GM23338 (cell line): ENCODE measurements at regions not wholly inside any gene's neighbourhood (a gene's known extent, or its start where the extent isn't known, plus 50 kb on each side); places are given as distances from the start of the nearest gene placed in this dataset.

Experiments
- ATAC-seq: fragments of 200-7000 bp; cut with Tn5 transposase; 3 replicates; pipeline ENCODE4 v1.9.1; 2020
- DNase-seq: peaks from one replicate; pipeline ENCODE4 v3.0.0-alpha.2; 2015; ENCODE audit warnings: low spot score
- H2AFZ ChIP-seq: fragments of 200-600 bp; sonication (generic); 2 replicates; pipeline ENCODE4 v1.8.0; 2016; ENCODE audit warnings: antibody characterized with exemption, mild to moderate bottlenecking, moderate library complexity
- H3F3A ChIP-seq: fragments of 200-600 bp; sonication (generic); replicated peaks from 2 replicates; pipeline ENCODE4 v1.8.0; 2017; ENCODE audit warnings: antibody characterized with exemption, mixed run types, low read depth
- H3K27ac ChIP-seq: fragments of 200-600 bp; sonication (generic); 2 replicates; pipeline ENCODE4 v1.6.1; 2016; ENCODE audit warnings: low read depth
- H3K27me3 ChIP-seq: fragments of 200-600 bp; sonication (generic); 2 replicates; pipeline ENCODE4 v1.8.0; 2016; ENCODE audit warnings: mild to moderate bottlenecking, mixed run types, moderate library complexity; ENCODE audit not compliant: insufficient read depth
- H3K36me3 ChIP-seq: fragments of 200-600 bp; sonication (generic); 2 replicates; pipeline ENCODE4 v1.8.0; 2016; ENCODE audit warnings: mild to moderate bottlenecking; ENCODE audit not compliant: insufficient read depth
- H3K4me1 ChIP-seq: fragments of 200-600 bp; sonication (generic); 2 replicates; pipeline ENCODE4 v1.8.0; 2016; ENCODE audit warnings: mild to moderate bottlenecking, moderate library complexity; ENCODE audit not compliant: insufficient read depth
- H3K4me2 ChIP-seq: fragments of 200-600 bp; sonication (generic); 2 replicates; pipeline ENCODE4 v1.7.1; 2017; ENCODE audit warnings: mixed run types
- H3K4me3 ChIP-seq: fragments of 200-600 bp; sonication (generic); 2 replicates; pipeline ENCODE4 v1.6.1; 2016; ENCODE audit warnings: mixed run types
- H3K79me2 ChIP-seq: fragments of 200-600 bp; sonication (generic); replicated peaks from 2 replicates; pipeline ENCODE4 v1.8.0; 2017; ENCODE audit warnings: mild to moderate bottlenecking; ENCODE audit not compliant: insufficient read depth
- H3K9me2 ChIP-seq: fragments of 200-600 bp; sonication (generic); 2 replicates; pipeline ENCODE4 v1.8.0; 2017; ENCODE audit not compliant: insufficient read depth
- H4K20me1 ChIP-seq: fragments of 200-600 bp; sonication (generic); replicated peaks from 2 replicates; pipeline ENCODE4 v1.8.0; 2017; ENCODE audit warnings: mild to moderate bottlenecking; ENCODE audit not compliant: insufficient read depth
- H3K27ac Mint-ChIP-seq: 2 replicates; pipeline ENCODE4 v1.8.0; 2020; ENCODE audit warnings: inconsistent platforms, mild to moderate bottlenecking, moderate library complexity, mixed read lengths
- H3K27me3 Mint-ChIP-seq: 3 replicates; pipeline ENCODE4 v1.8.0; 2022; ENCODE audit warnings: low read depth, mild to moderate bottlenecking, moderate library complexity, mixed read lengths, inconsistent platforms; ENCODE audit not compliant: insufficient read depth, poor library complexity
- H3K36me3 Mint-ChIP-seq: 3 replicates; pipeline ENCODE4 v1.8.0; 2021; ENCODE audit warnings: low read depth, mild to moderate bottlenecking, inconsistent platforms, moderate library complexity, mixed read lengths
- H3K4me1 Mint-ChIP-seq: 3 replicates; pipeline ENCODE4 v1.8.0; 2020; ENCODE audit warnings: mild to moderate bottlenecking, inconsistent platforms, mixed read lengths
- H3K4me3 Mint-ChIP-seq: 3 replicates; pipeline ENCODE4 v1.8.0; 2021; ENCODE audit warnings: moderate library complexity, mild to moderate bottlenecking, inconsistent platforms, mixed read lengths
- H3K9me3 Mint-ChIP-seq: 3 replicates; pipeline ENCODE4 v1.8.0; 2020; ENCODE audit warnings: moderate library complexity, mild to moderate bottlenecking, inconsistent platforms, mixed read lengths
- CREB1 ChIP-seq: fragments of 250-450 bp; sonication (Bioruptor Pico); IDR thresholded peaks from 2 replicates; pipeline ENCODE4 v1.5.0; 2020; ENCODE audit warnings: low read depth, mild to moderate bottlenecking, moderate library complexity
- CTCF ChIP-seq, 2 experiments: fragments of 200-600 bp in 1 of 2; sonication (generic) in 1 of 2; conservative IDR thresholded peaks; 2 replicates each; pipeline versions ENCODE4 v1.5.1 to v1.6.1; 2016 to 2017; ENCODE audit warnings: antibody characterized with exemption in 2 of 2, low read depth in 2 of 2, mild to moderate bottlenecking in 2 of 2, moderate library complexity in 1 of 2
- EZH2 ChIP-seq: fragments of 200-600 bp; sonication (generic); IDR thresholded peaks from one replicate; pipeline ENCODE4 v1.8.0; 2017; ENCODE audit warnings: antibody characterized with exemption, mild to moderate bottlenecking, low read depth; ENCODE audit not compliant: unreplicated experiment
- STAT1 ChIP-seq: IDR thresholded peaks from one replicate; pipeline ENCODE4 v1.6.1; 2016; ENCODE audit warnings: antibody characterized with exemption; ENCODE audit not compliant: unreplicated experiment
- ZNF114 ChIP-seq: fragments of 250-450 bp; sonication (Bioruptor Pico); IDR thresholded peaks from 2 replicates; pipeline ENCODE4 v1.5.0; 2020; ENCODE audit warnings: mild to moderate bottlenecking, moderate library complexity
- ZNF331 ChIP-seq: fragments of 250-450 bp; sonication (Bioruptor Pico); IDR thresholded peaks from 2 replicates; pipeline ENCODE4 v1.5.0; 2020; ENCODE audit warnings: low read depth, mild to moderate bottlenecking, moderate library complexity
- ZNF462 ChIP-seq: fragments of 250-450 bp; sonication (Bioruptor Pico); IDR thresholded peaks from 2 replicates; pipeline ENCODE4 v1.5.0; 2020; ENCODE audit warnings: mild to moderate bottlenecking, moderate library complexity
- TF ChIP-seq, protein P1 (sequence below): IDR thresholded peaks from one replicate; pipeline ENCODE4 v1.6.1; 2018; ENCODE audit warnings: antibody characterized with exemption; ENCODE audit not compliant: unreplicated experiment

GRCh38 chr2:150192701-150193100 lies 294.8 kb downstream of the RND3 start:
- Histone ChIP-seq H3K27ac (no peak overlapping the region), H3K4me3 (no peak overlapping the region), H4K20me1 (no peaks in the 10 kb centered on the region), H2AFZ (no peak overlapping the region), H3F3A (no peaks in the 10 kb centered on the region), H3K79me2 (no peaks in the 10 kb centered on the region), H3K36me3 (no peaks in the 10 kb centered on the region), H3K9me2 (0 out of 2 replicates have a peak, but pooled peaks cover 8% of the 10 kb centered on the region), H3K4me1 (no peaks in the 10 kb centered on the region), H3K4me2 (no peak overlapping the region), H3K27me3 (no peaks in the 10 kb centered on the region)
- Mint-ChIP-seq H3K36me3 (no peaks in the 10 kb centered on the region; the same call in 2 of the 3 replicates), H3K27ac (no peak overlapping the region), H3K4me3 (no peak overlapping the region), H3K27me3 (no peaks in the 10 kb centered on the region), H3K4me1 (no peaks in the 10 kb centered on the region), H3K9me3 (peaks cover 6% of the 10 kb centered on the region; the same call in 1 of the 3 replicates)
- ATAC-seq = no peak
- DNase-seq = no peak
- TF ChIP-seq ZNF462 = no peak
- no peak for TF ChIP-seq STAT1
- no peak for TF ChIP-seq CREB1 (CRISPR knock-in tag)
- no peak for TF ChIP-seq ZNF331
- no peak for TF ChIP-seq ZNF114 (CRISPR knock-in tag)
- TF ChIP-seq CTCF (conservative IDR thresholded peaks at IDR 0.05; ENCODE audit: low read depth in 2 of 2) = no peak
- TF ChIP-seq EZH2 = no peak
- TF ChIP-seq, protein P1, sequence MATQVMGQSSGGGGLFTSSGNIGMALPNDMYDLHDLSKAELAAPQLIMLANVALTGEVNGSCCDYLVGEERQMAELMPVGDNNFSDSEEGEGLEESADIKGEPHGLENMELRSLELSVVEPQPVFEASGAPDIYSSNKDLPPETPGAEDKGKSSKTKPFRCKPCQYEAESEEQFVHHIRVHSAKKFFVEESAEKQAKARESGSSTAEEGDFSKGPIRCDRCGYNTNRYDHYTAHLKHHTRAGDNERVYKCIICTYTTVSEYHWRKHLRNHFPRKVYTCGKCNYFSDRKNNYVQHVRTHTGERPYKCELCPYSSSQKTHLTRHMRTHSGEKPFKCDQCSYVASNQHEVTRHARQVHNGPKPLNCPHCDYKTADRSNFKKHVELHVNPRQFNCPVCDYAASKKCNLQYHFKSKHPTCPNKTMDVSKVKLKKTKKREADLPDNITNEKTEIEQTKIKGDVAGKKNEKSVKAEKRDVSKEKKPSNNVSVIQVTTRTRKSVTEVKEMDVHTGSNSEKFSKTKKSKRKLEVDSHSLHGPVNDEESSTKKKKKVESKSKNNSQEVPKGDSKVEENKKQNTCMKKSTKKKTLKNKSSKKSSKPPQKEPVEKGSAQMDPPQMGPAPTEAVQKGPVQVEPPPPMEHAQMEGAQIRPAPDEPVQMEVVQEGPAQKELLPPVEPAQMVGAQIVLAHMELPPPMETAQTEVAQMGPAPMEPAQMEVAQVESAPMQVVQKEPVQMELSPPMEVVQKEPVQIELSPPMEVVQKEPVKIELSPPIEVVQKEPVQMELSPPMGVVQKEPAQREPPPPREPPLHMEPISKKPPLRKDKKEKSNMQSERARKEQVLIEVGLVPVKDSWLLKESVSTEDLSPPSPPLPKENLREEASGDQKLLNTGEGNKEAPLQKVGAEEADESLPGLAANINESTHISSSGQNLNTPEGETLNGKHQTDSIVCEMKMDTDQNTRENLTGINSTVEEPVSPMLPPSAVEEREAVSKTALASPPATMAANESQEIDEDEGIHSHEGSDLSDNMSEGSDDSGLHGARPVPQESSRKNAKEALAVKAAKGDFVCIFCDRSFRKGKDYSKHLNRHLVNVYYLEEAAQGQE = no peak
